ENCODE measurements at regions not wholly inside any gene's neighbourhood (a gene's known extent, or its start where the extent isn't known, plus 50 kb on each side); places are given as distances from the start of the nearest gene placed in this dataset.

DNA sequence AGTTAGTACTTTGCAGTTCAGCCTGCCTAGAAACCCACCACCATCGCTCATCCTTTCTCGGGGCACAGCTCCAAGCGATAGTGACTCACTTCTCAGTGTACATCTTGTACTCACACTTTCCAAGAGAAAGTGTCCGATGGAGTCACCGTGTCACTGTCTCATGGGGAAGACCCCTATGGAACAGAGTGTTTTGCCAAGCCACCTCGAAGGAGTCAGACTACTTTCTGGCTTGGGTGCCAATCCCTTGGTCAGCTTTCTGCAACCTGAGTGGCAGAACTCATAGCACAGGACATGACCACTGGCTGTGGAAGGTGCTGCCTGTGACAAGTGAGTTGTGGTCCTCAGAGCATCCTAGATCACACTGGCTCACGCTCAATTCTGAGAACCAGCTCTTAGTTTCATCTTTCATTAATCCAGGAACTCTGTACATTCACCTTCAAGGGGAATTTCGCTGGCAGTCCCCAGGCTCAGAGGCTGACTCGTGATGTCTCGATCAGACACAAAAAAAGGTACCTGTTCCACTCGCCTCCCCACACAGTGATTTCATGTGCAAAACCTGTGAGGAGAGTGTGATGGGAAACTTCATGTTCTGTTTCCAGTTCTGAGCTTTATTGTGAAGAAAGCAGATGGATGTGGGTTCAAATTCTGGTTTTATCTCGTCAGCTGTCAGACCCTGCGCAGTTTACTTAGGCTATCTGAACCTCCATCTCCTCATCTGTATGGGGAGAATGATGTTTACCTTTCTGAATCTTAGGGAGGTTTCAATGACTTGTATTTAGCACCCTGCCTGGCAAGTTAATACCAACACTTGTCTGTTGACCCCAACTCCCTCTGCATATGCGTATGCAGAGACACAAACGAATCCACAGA lies 127.3 kb upstream of the CCND2 start:
- Histone ChIP-seq H3K4me2 (ENCODE audit: low read length) (no peak overlapping the region), H3K4me1 (ENCODE audit: control insufficient read depth, low read length) (peaks cover 21% of the 10 kb centered on the region), H3K4me3 (ENCODE audit: low read length) (no peak overlapping the region), H3K27me3 (ENCODE audit: control insufficient read depth, low read length) (peaks cover 62% of the 10 kb centered on the region), H3K79me2 (ENCODE audit: control insufficient read depth, low read length) (no peaks in the 10 kb centered on the region), H3K9me3 (ENCODE audit: control insufficient read depth, insufficient read depth, low read length) (no peaks in the 10 kb centered on the region), H3K27ac (ENCODE audit: low read depth, low read length) (no peak overlapping the region), H3F3A (ENCODE audit: control insufficient read depth, insufficient read depth) (no peaks in the 10 kb centered on the region; the same call in 1 of the 2 replicates), H4K20me1 (ENCODE audit: control insufficient read depth, insufficient read depth, low read depth, low read length) (no peaks in the 10 kb centered on the region), H3K36me3 (ENCODE audit: control insufficient read depth, low read length) (no peaks in the 10 kb centered on the region), H3K9me2 (replicated peaks; ENCODE audit: control insufficient read depth, low read length) (no peaks in the 10 kb centered on the region)
- TF ChIP-seq, protein P1, sequence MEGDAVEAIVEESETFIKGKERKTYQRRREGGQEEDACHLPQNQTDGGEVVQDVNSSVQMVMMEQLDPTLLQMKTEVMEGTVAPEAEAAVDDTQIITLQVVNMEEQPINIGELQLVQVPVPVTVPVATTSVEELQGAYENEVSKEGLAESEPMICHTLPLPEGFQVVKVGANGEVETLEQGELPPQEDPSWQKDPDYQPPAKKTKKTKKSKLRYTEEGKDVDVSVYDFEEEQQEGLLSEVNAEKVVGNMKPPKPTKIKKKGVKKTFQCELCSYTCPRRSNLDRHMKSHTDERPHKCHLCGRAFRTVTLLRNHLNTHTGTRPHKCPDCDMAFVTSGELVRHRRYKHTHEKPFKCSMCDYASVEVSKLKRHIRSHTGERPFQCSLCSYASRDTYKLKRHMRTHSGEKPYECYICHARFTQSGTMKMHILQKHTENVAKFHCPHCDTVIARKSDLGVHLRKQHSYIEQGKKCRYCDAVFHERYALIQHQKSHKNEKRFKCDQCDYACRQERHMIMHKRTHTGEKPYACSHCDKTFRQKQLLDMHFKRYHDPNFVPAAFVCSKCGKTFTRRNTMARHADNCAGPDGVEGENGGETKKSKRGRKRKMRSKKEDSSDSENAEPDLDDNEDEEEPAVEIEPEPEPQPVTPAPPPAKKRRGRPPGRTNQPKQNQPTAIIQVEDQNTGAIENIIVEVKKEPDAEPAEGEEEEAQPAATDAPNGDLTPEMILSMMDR (IDR thresholded peaks at IDR 0.05; ENCODE audit: low read depth, low read length, poor library complexity, severe bottlenecking), result no peak
- no peak for TF ChIP-seq EZH2phosphoT487 (IDR thresholded peaks at IDR 0.05; ENCODE audit: borderline replicate concordance, low read length)

DNA sequence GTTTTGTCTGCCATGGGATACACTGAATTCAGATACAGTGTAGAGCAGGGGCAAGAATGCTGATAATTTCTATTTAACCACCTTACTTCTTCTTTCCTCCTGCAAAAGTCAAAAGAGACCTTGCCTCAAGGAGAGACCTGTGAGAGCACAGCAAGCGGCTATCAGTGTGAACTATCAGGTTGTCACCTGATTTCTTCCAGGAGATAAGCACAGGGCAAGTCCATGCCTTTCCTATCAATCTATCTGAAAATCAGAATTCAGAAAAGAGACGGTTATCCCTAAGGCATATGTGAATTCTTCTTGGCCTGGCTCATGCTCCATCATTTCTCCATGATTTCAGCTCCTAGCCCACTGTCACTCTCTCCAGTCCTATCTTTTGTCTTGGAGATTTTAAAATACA lies 128.9 kb upstream of the CCND2 start:
- Histone ChIP-seq H3K36me3 (ENCODE audit: control insufficient read depth, low read length) (no peaks in the 10 kb centered on the region), H3K79me2 (ENCODE audit: control insufficient read depth, low read length) (no peaks in the 10 kb centered on the region), H3K27ac (ENCODE audit: low read depth, low read length) (no peak overlapping the region), H3K9me3 (ENCODE audit: control insufficient read depth, insufficient read depth, low read length) (no peaks in the 10 kb centered on the region), H3K27me3 (ENCODE audit: control insufficient read depth, low read length) (peaks cover 67% of the 10 kb centered on the region), H4K20me1 (ENCODE audit: control insufficient read depth, insufficient read depth, low read depth, low read length) (no peaks in the 10 kb centered on the region), H3F3A (ENCODE audit: control insufficient read depth, insufficient read depth) (no peaks in the 10 kb centered on the region; the same call in 1 of the 2 replicates), H3K4me2 (ENCODE audit: low read length) (no peak overlapping the region), H3K4me3 (ENCODE audit: low read length) (no peak overlapping the region), H3K9me2 (replicated peaks; ENCODE audit: control insufficient read depth, low read length) (no peaks in the 10 kb centered on the region), H3K4me1 (ENCODE audit: control insufficient read depth, low read length) (peaks cover 21% of the 10 kb centered on the region)
- TF ChIP-seq, protein P1 (IDR thresholded peaks at IDR 0.05; ENCODE audit: low read depth, low read length, poor library complexity, severe bottlenecking), result no peak
- TF ChIP-seq EZH2phosphoT487 (IDR thresholded peaks at IDR 0.05; ENCODE audit: borderline replicate concordance, low read length), result no peak

DNA sequence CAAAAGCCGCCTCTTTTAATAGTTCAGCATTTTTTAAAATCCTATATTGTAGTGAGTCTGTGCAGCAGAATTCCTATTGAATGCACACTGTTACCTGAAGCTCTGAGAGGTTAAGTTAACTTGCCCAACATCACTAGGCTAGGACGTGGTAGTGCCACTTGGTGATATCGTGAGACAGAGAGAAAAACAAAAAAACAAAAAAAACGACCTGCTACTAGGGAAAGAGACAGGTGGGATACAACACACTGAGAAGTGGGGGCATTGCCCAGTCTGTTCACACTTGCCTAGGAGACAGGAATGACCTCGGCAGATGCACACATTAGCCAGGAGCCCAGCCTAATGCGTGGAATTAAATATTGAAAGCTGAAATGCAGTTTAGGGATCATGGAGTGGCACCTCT lies 129.7 kb upstream of the CCND2 start:
- Histone ChIP-seq H3K27ac (ENCODE audit: low read depth, low read length) (no peak overlapping the region), H3K9me2 (replicated peaks; ENCODE audit: control insufficient read depth, low read length) (no peaks in the 10 kb centered on the region), H3K27me3 (ENCODE audit: control insufficient read depth, low read length) (peaks cover 70% of the 10 kb centered on the region), H3K4me3 (ENCODE audit: low read length) (no peak overlapping the region), H3K36me3 (ENCODE audit: control insufficient read depth, low read length) (no peaks in the 10 kb centered on the region), H3K4me2 (ENCODE audit: low read length) (no peak overlapping the region), H4K20me1 (ENCODE audit: control insufficient read depth, insufficient read depth, low read depth, low read length) (no peaks in the 10 kb centered on the region), H3K9me3 (ENCODE audit: control insufficient read depth, insufficient read depth, low read length) (no peaks in the 10 kb centered on the region), H3K79me2 (ENCODE audit: control insufficient read depth, low read length) (no peaks in the 10 kb centered on the region), H3K4me1 (ENCODE audit: control insufficient read depth, low read length) (peaks cover 21% of the 10 kb centered on the region), H3F3A (ENCODE audit: control insufficient read depth, insufficient read depth) (no peaks in the 10 kb centered on the region; the same call in 1 of the 2 replicates)
- TF ChIP-seq, protein P1 (IDR thresholded peaks at IDR 0.05; ENCODE audit: low read depth, low read length, poor library complexity, severe bottlenecking), result peak; percentile 51
- TF ChIP-seq EZH2phosphoT487 (IDR thresholded peaks at IDR 0.05; ENCODE audit: borderline replicate concordance, low read length), result no peak

All from DOHH2 (cell line).